ENCODE measurements at regions not wholly inside any gene's neighbourhood (a gene's known extent, or its start where the extent isn't known, plus 50 kb on each side); places are given as distances from the start of the nearest gene placed in this dataset.
A peak's percentile ranks its signal among the peaks of the same experiment; 100 is the strongest.

- peak; percentile 89 for DNase-seq (ENCODE audit: insufficient read length, low spot score, missing footprints)
- Histone ChIP-seq H3K4me2 (ENCODE audit: insufficient read depth, low read length) (peak overlapping the region; percentile 97), H2AFZ (ENCODE audit: low read length) (peak overlapping the region; percentile 97), H3K4me1 (ENCODE audit: insufficient read depth, low read length) (peaks cover 12% of the 10 kb centered on the region), H3K27ac (ENCODE audit: low read depth, low read length) (peak overlapping the region; percentile 90), H3K36me3 (ENCODE audit: insufficient read depth, low read length) (no peaks in the 10 kb centered on the region), H3K4me3 (ENCODE audit: insufficient read depth, low read length) (peak overlapping the region; percentile 93), H3K9me3 (ENCODE audit: low read depth, low read length) (no peaks in the 10 kb centered on the region), H3K27me3 (ENCODE audit: insufficient read depth, low read length) (no peaks in the 10 kb centered on the region), H4K20me1 (ENCODE audit: insufficient read depth, low read length) (no peaks in the 10 kb centered on the region), H3K79me2 (ENCODE audit: insufficient read depth, low read length) (peaks cover 6% of the 10 kb centered on the region)
- peak; percentile 73 for TF ChIP-seq CTCF (IDR thresholded peaks at IDR 0.05; ENCODE audit: extremely low read depth, low read depth, low read length)
These were observed 118.3 kb upstream of the SIRPA start for GRCh38 chr20:1776681-1777475.

- no peaks in the 10 kb centered on the region for H3K27me3 ChIP-seq (ENCODE audit: insufficient read depth, low read length)
- peaks cover 12% of the 10 kb centered on the region for H3K4me1 ChIP-seq (ENCODE audit: insufficient read depth, low read length)
- H3K4me2 ChIP-seq (ENCODE audit: insufficient read depth, low read length): no peak overlapping the region
- no peaks in the 10 kb centered on the region for H3K9me3 ChIP-seq (ENCODE audit: low read depth, low read length)
- peaks cover 6% of the 10 kb centered on the region for H3K79me2 ChIP-seq (ENCODE audit: insufficient read depth, low read length)
- no peak for TF ChIP-seq CTCF (IDR thresholded peaks at IDR 0.05; ENCODE audit: extremely low read depth, low read depth, low read length)
- no peak overlapping the region for H3K27ac ChIP-seq (ENCODE audit: low read depth, low read length)
- no peak overlapping the region for H3K4me3 ChIP-seq (ENCODE audit: insufficient read depth, low read length)
- H3K36me3 ChIP-seq (ENCODE audit: insufficient read depth, low read length): no peaks in the 10 kb centered on the region
- no peaks in the 10 kb centered on the region for H4K20me1 ChIP-seq (ENCODE audit: insufficient read depth, low read length)
- DNase-seq (ENCODE audit: insufficient read length, low spot score, missing footprints): no peak
- no peak overlapping the region for H2AFZ ChIP-seq (ENCODE audit: low read length)
These were observed 117.5 kb upstream of the SIRPG start for GRCh38 chr20:1775117-1775516.

GRCh38 chr20:1774479-1774878, 116.9 kb upstream of the SIRPG start:
- no peak for TF ChIP-seq CTCF (IDR thresholded peaks at IDR 0.05; ENCODE audit: extremely low read depth, low read depth, low read length)
- Histone ChIP-seq H4K20me1 (ENCODE audit: insufficient read depth, low read length) (no peaks in the 10 kb centered on the region), H3K9me3 (ENCODE audit: low read depth, low read length) (no peaks in the 10 kb centered on the region), H3K27me3 (ENCODE audit: insufficient read depth, low read length) (no peaks in the 10 kb centered on the region), H2AFZ (ENCODE audit: low read length) (no peak overlapping the region), H3K4me3 (ENCODE audit: insufficient read depth, low read length) (no peak overlapping the region), H3K27ac (ENCODE audit: low read depth, low read length) (no peak overlapping the region), H3K36me3 (ENCODE audit: insufficient read depth, low read length) (no peaks in the 10 kb centered on the region), H3K4me2 (ENCODE audit: insufficient read depth, low read length) (no peak overlapping the region), H3K4me1 (ENCODE audit: insufficient read depth, low read length) (peaks cover 12% of the 10 kb centered on the region), H3K79me2 (ENCODE audit: insufficient read depth, low read length) (peaks cover 6% of the 10 kb centered on the region)
- DNase-seq (ENCODE audit: insufficient read length, low spot score, missing footprints): no peak

- no peaks in the 10 kb centered on the region for H3K27me3 ChIP-seq (ENCODE audit: insufficient read depth, low read length)
- no peak for TF ChIP-seq CTCF (IDR thresholded peaks at IDR 0.05; ENCODE audit: extremely low read depth, low read depth, low read length)
- H4K20me1 ChIP-seq (ENCODE audit: insufficient read depth, low read length): no peaks in the 10 kb centered on the region
- no peak overlapping the region for H3K4me3 ChIP-seq (ENCODE audit: insufficient read depth, low read length)
- no peak overlapping the region for H3K27ac ChIP-seq (ENCODE audit: low read depth, low read length)
- H3K9me3 ChIP-seq (ENCODE audit: low read depth, low read length): no peaks in the 10 kb centered on the region
- H2AFZ ChIP-seq (ENCODE audit: low read length): no peak overlapping the region
- DNase-seq (ENCODE audit: insufficient read length, low spot score, missing footprints): no peak
- H3K4me1 ChIP-seq (ENCODE audit: insufficient read depth, low read length): peaks cover 12% of the 10 kb centered on the region
- H3K36me3 ChIP-seq (ENCODE audit: insufficient read depth, low read length): no peaks in the 10 kb centered on the region
- H3K79me2 ChIP-seq (ENCODE audit: insufficient read depth, low read length): peaks cover 6% of the 10 kb centered on the region
- no peak overlapping the region for H3K4me2 ChIP-seq (ENCODE audit: insufficient read depth, low read length)
These were observed 116.2 kb upstream of the SIRPG start for GRCh38 chr20:1773816-1774215.

Data from osteoblast (primary cell).